Activated CD4-positive, alpha-beta T cell treated with anti-CD3 and anti-CD28 coated beads for 24 hours (primary cell): ENCODE measurements at regions not wholly inside any gene's neighbourhood (a gene's known extent, or its start where the extent isn't known, plus 50 kb on each side); places are given as distances from the start of the nearest gene placed in this dataset.
"Not testable (repeated sequence)": the region's sequence is repeated elsewhere in the genome, so short reads cannot be mapped to it uniquely, and the experiment has no call there.

Experiments
- DNase-seq, 2 donors: peaks; one replicate each; pipeline ENCODE4 v3.0.0-alpha.2; 2020; ENCODE audit warnings: low read depth in 2 of 2

- DNase-seq = no peak
Observed at GRCh38 chr12:38159092-38159551, 157.5 kb upstream of the ALG10B start.

GRCh38 chr12:38159591-38160317 lies 156.8 kb upstream of the ALG10B start:
- no peak for DNase-seq

GRCh38 chr12:38160318-38161122 lies 156.1 kb upstream of the ALG10B start:
- no peak for DNase-seq

- no peak for DNase-seq
Observed at GRCh38 chr12:38161123-38162000, 155.2 kb upstream of the ALG10B start.

GRCh38 chr12:38162013-38162412 lies 154.6 kb upstream of the ALG10B start:
- no peak for DNase-seq

GRCh38 chr12:38162708-38163441 lies 153.7 kb upstream of the ALG10B start:
- no peak for DNase-seq

GRCh38 chr12:38163442-38163801 lies 153.2 kb upstream of the ALG10B start:
- no peak for DNase-seq

- no peak for DNase-seq
Observed at GRCh38 chr12:38166225-38166624, 150.3 kb upstream of the ALG10B start.

GRCh38 chr12:38175538-38175937 lies 141.0 kb upstream of the ALG10B start:
- DNase-seq = no peak

GRCh38 chr12:38183617-38184016 lies 133.0 kb upstream of the ALG10B start:
- not testable (repeated sequence) for DNase-seq

- DNase-seq = not testable (repeated sequence)
Observed at GRCh38 chr12:38197286-38197685, 119.3 kb upstream of the ALG10B start.

GRCh38 chr12:38201461-38202276 lies 114.9 kb upstream of the ALG10B start:
- DNase-seq = no peak

GRCh38 chr12:38204831-38205230 lies 111.7 kb upstream of the ALG10B start:
- no peak for DNase-seq

- DNase-seq = no peak
Observed at GRCh38 chr12:38222011-38222410, 94.6 kb upstream of the ALG10B start.

GRCh38 chr12:38238328-38238727 lies 78.2 kb upstream of the ALG10B start:
- not testable (repeated sequence) for DNase-seq

- DNase-seq = no peak
Observed at GRCh38 chr12:38253778-38254177, 62.8 kb upstream of the ALG10B start.

GRCh38 chr12:38258411-38258810 lies 58.2 kb upstream of the ALG10B start:
- DNase-seq = no peak
